MM.1S (cell line): ENCODE measurements at regions not wholly inside any gene's neighbourhood (a gene's known extent, or its start where the extent isn't known, plus 50 kb on each side); places are given as distances from the start of the nearest gene placed in this dataset.

ENCODE experiments used
- DNase-seq: peaks from one replicate; pipeline ENCODE4 v3.0.0-alpha.2; 2015
- H2AFZ ChIP-seq: fragments of 300-600 bp; sonication (generic); 2 replicates; pipeline ENCODE4 v1.6.0; 2016; ENCODE audit warnings: antibody characterized with exemption, low read length
- H3F3A ChIP-seq: fragments of 300-600 bp; sonication (generic); 2 replicates; pipeline ENCODE4 v1.6.1; 2016; ENCODE audit warnings: mild to moderate bottlenecking, antibody characterized with exemption, low read length, moderate library complexity, mixed read lengths; ENCODE audit not compliant: insufficient read depth
- H3K27ac ChIP-seq: fragments of 300-600 bp; sonication (generic); 2 replicates; pipeline ENCODE4 v1.5.1; 2016; ENCODE audit warnings: mild to moderate bottlenecking, low read length
- H3K27me3 ChIP-seq: fragments of 300-600 bp; sonication (generic); replicated peaks from 2 replicates; pipeline ENCODE4 v1.6.0; 2016; ENCODE audit warnings: low read length; ENCODE audit not compliant: insufficient read depth
- H3K36me3 ChIP-seq: fragments of 300-600 bp; sonication (generic); replicated peaks from 2 replicates; pipeline ENCODE4 v1.6.1; 2016; ENCODE audit warnings: mild to moderate bottlenecking, low read length, mixed read lengths; ENCODE audit not compliant: insufficient read depth
- H3K4me1 ChIP-seq: fragments of 300-600 bp; sonication (generic); 2 replicates; pipeline ENCODE4 v1.6.1; 2016; ENCODE audit warnings: low read length, mixed read lengths
- H3K4me2 ChIP-seq: fragments of 300-600 bp; sonication (generic); 2 replicates; pipeline ENCODE4 v1.6.0; 2016; ENCODE audit warnings: low read depth, low read length
- H3K4me3 ChIP-seq: fragments of 300-600 bp; sonication (generic); 2 replicates; pipeline ENCODE4 v1.5.1; 2016; ENCODE audit warnings: low read length, mixed read lengths
- H3K79me2 ChIP-seq: fragments of 300-600 bp; sonication (generic); 2 replicates; pipeline ENCODE4 v1.6.1; 2016; ENCODE audit warnings: mixed run types, low read length, mixed read lengths
- H3K9ac ChIP-seq: fragments of 300-600 bp; sonication (generic); 2 replicates; pipeline ENCODE4 v1.6.1; 2016; ENCODE audit warnings: low read length, mixed read lengths
- H3K9me2 ChIP-seq: fragments of 300-600 bp; sonication (generic); replicated peaks from 2 replicates; pipeline ENCODE4 v1.6.1; 2016; ENCODE audit warnings: mild to moderate bottlenecking, low read length, mixed read lengths; ENCODE audit not compliant: insufficient read depth
- H3K9me3 ChIP-seq: fragments of 300-600 bp; sonication (generic); replicated peaks from 2 replicates; pipeline ENCODE4 v1.6.1; 2016; ENCODE audit warnings: mild to moderate bottlenecking, low read length, mixed read lengths; ENCODE audit not compliant: insufficient read depth
- H4K20me1 ChIP-seq: fragments of 300-600 bp; sonication (generic); 2 replicates; pipeline ENCODE4 v1.6.1; 2016; ENCODE audit warnings: mild to moderate bottlenecking, low read length, moderate library complexity, mixed read lengths; ENCODE audit not compliant: insufficient read depth
- EZH2 ChIP-seq: fragments of 300-600 bp; sonication (generic); optimal IDR thresholded peaks from 2 replicates; pipeline ENCODE3; 2017; ENCODE audit warnings: low read depth, mild to moderate bottlenecking, antibody characterized with exemption, low read length, mixed read lengths
- EZH2phosphoT487 ChIP-seq: fragments of 300-600 bp; sonication (generic); IDR thresholded peaks from 2 replicates; pipeline ENCODE4 v1.6.1; 2018; ENCODE audit warnings: antibody characterized with exemption, low read length
- TF ChIP-seq, protein P1 (sequence below): fragments of 300-600 bp; sonication (generic); IDR thresholded peaks from 2 replicates; pipeline ENCODE4 v1.5.1; 2016; ENCODE audit warnings: antibody characterized with exemption, low read length, mixed read lengths

DNA sequence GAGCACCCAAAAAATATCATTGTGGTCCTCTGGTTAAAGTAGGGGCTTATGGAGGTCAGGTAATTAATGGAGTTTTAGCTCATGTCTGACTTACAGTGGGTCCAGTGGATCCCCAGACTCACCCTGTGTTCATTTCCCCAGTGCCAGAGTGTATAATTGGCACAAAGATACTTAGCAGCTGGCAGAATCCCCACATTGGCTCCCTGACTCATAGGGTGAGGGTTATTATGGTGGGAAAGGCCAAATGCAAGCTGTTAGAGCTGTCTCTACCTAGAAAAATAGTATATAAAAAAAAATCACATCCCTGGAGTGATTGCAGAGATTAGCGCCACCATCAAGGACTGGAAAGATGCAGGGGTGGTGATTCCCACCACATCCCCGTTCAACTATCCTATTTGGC, 1067.6 kb upstream of the ACVR2A start:
- Histone ChIP-seq H3K4me2 (no peak overlapping the region), H3K4me1 (no peaks in the 10 kb centered on the region), H2AFZ (no peak overlapping the region), H3K27me3 (no peaks in the 10 kb centered on the region), H3K9me2 (no peaks in the 10 kb centered on the region), H3K79me2 (no peaks in the 10 kb centered on the region), H3K4me3 (no peak overlapping the region), H4K20me1 (no peaks in the 10 kb centered on the region), H3K9me3 (no peaks in the 10 kb centered on the region), H3K27ac (no peak overlapping the region), H3F3A (no peaks in the 10 kb centered on the region), H3K36me3 (no peaks in the 10 kb centered on the region), H3K9ac (no peak overlapping the region)
- no peak for DNase-seq
- TF ChIP-seq EZH2phosphoT487 (no peak), EZH2 (no peak)
- TF ChIP-seq, protein P1, sequence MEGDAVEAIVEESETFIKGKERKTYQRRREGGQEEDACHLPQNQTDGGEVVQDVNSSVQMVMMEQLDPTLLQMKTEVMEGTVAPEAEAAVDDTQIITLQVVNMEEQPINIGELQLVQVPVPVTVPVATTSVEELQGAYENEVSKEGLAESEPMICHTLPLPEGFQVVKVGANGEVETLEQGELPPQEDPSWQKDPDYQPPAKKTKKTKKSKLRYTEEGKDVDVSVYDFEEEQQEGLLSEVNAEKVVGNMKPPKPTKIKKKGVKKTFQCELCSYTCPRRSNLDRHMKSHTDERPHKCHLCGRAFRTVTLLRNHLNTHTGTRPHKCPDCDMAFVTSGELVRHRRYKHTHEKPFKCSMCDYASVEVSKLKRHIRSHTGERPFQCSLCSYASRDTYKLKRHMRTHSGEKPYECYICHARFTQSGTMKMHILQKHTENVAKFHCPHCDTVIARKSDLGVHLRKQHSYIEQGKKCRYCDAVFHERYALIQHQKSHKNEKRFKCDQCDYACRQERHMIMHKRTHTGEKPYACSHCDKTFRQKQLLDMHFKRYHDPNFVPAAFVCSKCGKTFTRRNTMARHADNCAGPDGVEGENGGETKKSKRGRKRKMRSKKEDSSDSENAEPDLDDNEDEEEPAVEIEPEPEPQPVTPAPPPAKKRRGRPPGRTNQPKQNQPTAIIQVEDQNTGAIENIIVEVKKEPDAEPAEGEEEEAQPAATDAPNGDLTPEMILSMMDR = no peak

DNA sequence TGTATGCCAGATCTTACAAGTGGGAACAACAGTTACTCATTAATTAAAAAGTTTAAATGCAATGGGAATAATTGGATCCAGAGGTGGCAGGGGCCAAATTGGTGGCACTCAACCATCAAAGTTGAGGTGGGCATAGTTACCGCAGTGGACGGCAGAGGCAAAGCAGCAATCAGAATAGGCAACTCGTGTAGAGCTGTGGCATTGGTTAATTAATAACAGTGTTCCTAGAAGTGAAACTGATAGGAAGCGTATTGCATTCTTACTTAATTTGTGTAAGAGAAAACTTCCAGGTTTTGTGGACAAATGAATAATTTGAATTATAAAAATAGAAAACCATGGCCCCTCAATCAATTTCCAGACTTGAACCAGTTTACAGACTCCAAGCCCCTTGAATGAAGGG, 1068.2 kb upstream of the ACVR2A start:
- Histone ChIP-seq H2AFZ (no peak overlapping the region), H3K79me2 (no peaks in the 10 kb centered on the region), H4K20me1 (no peaks in the 10 kb centered on the region), H3K9me3 (no peaks in the 10 kb centered on the region), H3K9ac (no peak overlapping the region), H3K36me3 (no peaks in the 10 kb centered on the region), H3K4me1 (no peaks in the 10 kb centered on the region), H3K9me2 (no peaks in the 10 kb centered on the region), H3F3A (no peaks in the 10 kb centered on the region), H3K27me3 (no peaks in the 10 kb centered on the region), H3K4me2 (no peak overlapping the region), H3K4me3 (no peak overlapping the region), H3K27ac (no peak overlapping the region)
- DNase-seq = no peak
- TF ChIP-seq, protein P1 = no peak
- TF ChIP-seq EZH2phosphoT487 (no peak), EZH2 (no peak)

DNA sequence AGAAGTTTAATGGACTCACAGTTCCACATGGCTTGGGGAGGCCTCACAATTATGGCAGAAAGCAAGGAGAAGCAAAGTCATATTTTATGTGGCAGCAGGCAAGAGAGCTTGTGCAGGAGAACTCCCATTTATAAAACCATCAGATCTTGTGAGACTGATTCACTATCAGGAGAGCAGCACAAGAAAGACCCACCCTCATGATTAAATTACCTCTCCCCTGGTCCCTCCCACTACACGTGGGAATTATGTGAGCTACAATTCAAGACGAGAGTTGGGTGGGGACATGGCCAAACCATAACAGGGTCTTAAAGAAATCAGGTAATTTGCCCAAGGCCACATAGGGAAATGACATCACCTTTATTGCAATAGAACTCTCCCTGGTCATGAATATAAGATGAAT, 1073.3 kb upstream of the ACVR2A start:
- no peak overlapping the region for H3K27ac ChIP-seq

More for the DNA sequence above, 1073.3 kb upstream of the ACVR2A start:
- Histone ChIP-seq H4K20me1 (no peaks in the 10 kb centered on the region), H3K4me1 (no peaks in the 10 kb centered on the region), H3K9ac (no peak overlapping the region), H3K4me3 (no peak overlapping the region), H2AFZ (no peak overlapping the region), H3K79me2 (no peaks in the 10 kb centered on the region), H3K36me3 (no peaks in the 10 kb centered on the region), H3K27me3 (no peaks in the 10 kb centered on the region), H3K9me2 (no peaks in the 10 kb centered on the region), H3K9me3 (no peaks in the 10 kb centered on the region), H3K4me2 (no peak overlapping the region), H3F3A (no peaks in the 10 kb centered on the region)
- TF ChIP-seq EZH2 = no peak
- TF ChIP-seq, protein P1 = no peak
- no peak for TF ChIP-seq EZH2phosphoT487
- no peak for DNase-seq
